Stimulated activated CD4-positive, alpha-beta T cell treated with anti-CD3 and anti-CD28 coated beads, TNF-alpha, amount 100 ng/mL, for 24 hours (primary cell): ENCODE measurements at regions not wholly inside any gene's neighbourhood (a gene's known extent, or its start where the extent isn't known, plus 50 kb on each side); places are given as distances from the start of the nearest gene placed in this dataset.

ENCODE experiments used
- DNase-seq, 3 experiments: peaks; one replicate each; pipeline ENCODE4 v3.0.0-alpha.2; 2020; ENCODE audit warnings: low read depth in 3 of 3

GRCh38 chr1:187417520-187417919, 588.8 kb downstream of the PLA2G4A start:
- DNase-seq, result no peak

- DNase-seq, result no peak
These were observed 604.8 kb downstream of the PLA2G4A start for GRCh38 chr1:187433598-187433997.

- no peak for DNase-seq
These were observed 613.9 kb downstream of the PLA2G4A start for GRCh38 chr1:187442603-187443002.

GRCh38 chr1:187443939-187444338, 615.2 kb downstream of the PLA2G4A start:
- no peak for DNase-seq

- no peak for DNase-seq
These were observed 616.3 kb downstream of the PLA2G4A start for GRCh38 chr1:187445066-187445465.

GRCh38 chr1:187451238-187451637, 622.5 kb downstream of the PLA2G4A start:
- DNase-seq, result no peak

- no peak for DNase-seq
These were observed 625.3 kb downstream of the PLA2G4A start for GRCh38 chr1:187454010-187454409.

GRCh38 chr1:187456446-187456845, 627.7 kb downstream of the PLA2G4A start:
- no peak for DNase-seq

- no peak for DNase-seq
These were observed 631.3 kb downstream of the PLA2G4A start for GRCh38 chr1:187460093-187460492.

- DNase-seq, result no peak
These were observed 635.6 kb downstream of the PLA2G4A start for GRCh38 chr1:187464320-187464719.

GRCh38 chr1:187465441-187465840, 636.7 kb downstream of the PLA2G4A start:
- DNase-seq, result no peak

- no peak for DNase-seq
These were observed 641.1 kb downstream of the PLA2G4A start for GRCh38 chr1:187469836-187470235.

GRCh38 chr1:187471555-187471954, 642.8 kb downstream of the PLA2G4A start:
- no peak for DNase-seq

GRCh38 chr1:187474336-187474735, 645.6 kb downstream of the PLA2G4A start:
- DNase-seq, result no peak

GRCh38 chr1:187476671-187477070, 647.9 kb downstream of the PLA2G4A start:
- DNase-seq, result no peak

- DNase-seq, result no peak
These were observed 648.4 kb downstream of the PLA2G4A start for GRCh38 chr1:187477103-187477502.

GRCh38 chr1:187477535-187477934, 648.8 kb downstream of the PLA2G4A start:
- DNase-seq, result no peak

- no peak for DNase-seq
These were observed 652.9 kb downstream of the PLA2G4A start for GRCh38 chr1:187481581-187482148.

- DNase-seq, result no peak
These were observed 661.5 kb downstream of the PLA2G4A start for GRCh38 chr1:187490266-187490665.

- DNase-seq, result no peak
These were observed 662.5 kb downstream of the PLA2G4A start for GRCh38 chr1:187491082-187491720.

- DNase-seq, result no peak
These were observed 669.3 kb downstream of the PLA2G4A start for GRCh38 chr1:187498028-187498427.

GRCh38 chr1:187504779-187505178, 676.0 kb downstream of the PLA2G4A start:
- no peak for DNase-seq

- DNase-seq, result no peak
These were observed 680.3 kb downstream of the PLA2G4A start for GRCh38 chr1:187509091-187509490.

- DNase-seq, result no peak
These were observed 684.4 kb downstream of the PLA2G4A start for GRCh38 chr1:187513190-187513589.
